ENCODE measurements at regions not wholly inside any gene's neighbourhood (a gene's known extent, or its start where the extent isn't known, plus 50 kb on each side); places are given as distances from the start of the nearest gene placed in this dataset.

DNA sequence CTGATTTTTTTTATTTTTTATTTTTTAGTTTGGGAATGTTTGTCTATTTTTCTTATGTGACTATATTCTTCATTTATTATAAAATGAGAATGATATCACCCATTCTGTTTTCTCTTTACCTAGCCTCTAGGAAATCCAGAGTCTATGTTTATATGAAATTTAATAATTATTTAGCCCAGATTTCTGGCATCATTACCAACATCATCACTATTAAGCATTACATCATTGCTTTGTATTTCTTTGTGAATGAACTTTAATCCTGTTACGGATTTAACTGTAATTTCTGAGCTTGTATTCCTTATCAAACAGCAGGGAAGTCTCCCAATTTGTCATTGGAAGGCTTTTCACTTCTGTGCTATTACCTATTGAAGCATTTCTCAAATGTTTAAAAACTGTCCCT lies 72.7 kb upstream of the NOX3 start:
- TF ChIP-seq POLR2A (IDR thresholded peaks at IDR 0.05) = no peak
- TF ChIP-seq, protein P1, sequence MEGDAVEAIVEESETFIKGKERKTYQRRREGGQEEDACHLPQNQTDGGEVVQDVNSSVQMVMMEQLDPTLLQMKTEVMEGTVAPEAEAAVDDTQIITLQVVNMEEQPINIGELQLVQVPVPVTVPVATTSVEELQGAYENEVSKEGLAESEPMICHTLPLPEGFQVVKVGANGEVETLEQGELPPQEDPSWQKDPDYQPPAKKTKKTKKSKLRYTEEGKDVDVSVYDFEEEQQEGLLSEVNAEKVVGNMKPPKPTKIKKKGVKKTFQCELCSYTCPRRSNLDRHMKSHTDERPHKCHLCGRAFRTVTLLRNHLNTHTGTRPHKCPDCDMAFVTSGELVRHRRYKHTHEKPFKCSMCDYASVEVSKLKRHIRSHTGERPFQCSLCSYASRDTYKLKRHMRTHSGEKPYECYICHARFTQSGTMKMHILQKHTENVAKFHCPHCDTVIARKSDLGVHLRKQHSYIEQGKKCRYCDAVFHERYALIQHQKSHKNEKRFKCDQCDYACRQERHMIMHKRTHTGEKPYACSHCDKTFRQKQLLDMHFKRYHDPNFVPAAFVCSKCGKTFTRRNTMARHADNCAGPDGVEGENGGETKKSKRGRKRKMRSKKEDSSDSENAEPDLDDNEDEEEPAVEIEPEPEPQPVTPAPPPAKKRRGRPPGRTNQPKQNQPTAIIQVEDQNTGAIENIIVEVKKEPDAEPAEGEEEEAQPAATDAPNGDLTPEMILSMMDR (IDR thresholded peaks at IDR 0.05) = no peak
